ENCODE measurements at regions not wholly inside any gene's neighbourhood (a gene's known extent, or its start where the extent isn't known, plus 50 kb on each side); places are given as distances from the start of the nearest gene placed in this dataset.

- no peak for TF ChIP-seq CTCF (IDR thresholded peaks at IDR 0.05)
- TF ChIP-seq POLR2A (IDR thresholded peaks at IDR 0.05), result no peak
Observed at GRCh38 chr2:224146356-224147160, 107.5 kb upstream of the SERPINE2 start.

Data from right lobe of liver (tissue), 4 donors.